NCI-H446 treated with DMSO at 0.1 percent for 48 hours (cell line): ENCODE measurements at regions not wholly inside any gene's neighbourhood (a gene's known extent, or its start where the extent isn't known, plus 50 kb on each side); places are given as distances from the start of the nearest gene placed in this dataset.
"Not testable (repeated sequence)": the region's sequence is repeated elsewhere in the genome, so short reads cannot be mapped to it uniquely, and the experiment has no call there.

Experiments
- DNase-seq: peaks from one replicate; lab custom pipeline; 2025; lab: John Stamatoyannopoulos, UW

GRCh38 chr1:148264374-148265276 lies 112.5 kb upstream of the NBPF11 start:
- no peak for DNase-seq

DNA sequence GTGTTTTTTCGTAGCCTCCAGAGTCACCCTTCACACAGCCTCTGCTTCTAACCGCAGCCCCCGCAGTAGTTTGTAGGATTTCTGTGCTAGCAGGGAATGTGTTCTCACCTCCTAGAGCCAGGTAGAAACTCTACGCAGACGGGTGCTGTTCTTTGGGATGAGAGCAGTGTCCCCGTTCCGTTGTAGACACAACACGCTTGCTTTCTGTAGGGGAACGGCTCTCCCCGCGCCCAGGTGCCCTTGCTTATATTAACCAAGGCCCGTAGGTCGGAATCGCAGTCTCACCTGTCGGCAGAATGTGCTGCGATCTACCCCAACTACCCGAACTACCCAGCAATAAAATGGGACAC lies 111.8 kb upstream of the NBPF11 start:
- no peak for DNase-seq

DNA sequence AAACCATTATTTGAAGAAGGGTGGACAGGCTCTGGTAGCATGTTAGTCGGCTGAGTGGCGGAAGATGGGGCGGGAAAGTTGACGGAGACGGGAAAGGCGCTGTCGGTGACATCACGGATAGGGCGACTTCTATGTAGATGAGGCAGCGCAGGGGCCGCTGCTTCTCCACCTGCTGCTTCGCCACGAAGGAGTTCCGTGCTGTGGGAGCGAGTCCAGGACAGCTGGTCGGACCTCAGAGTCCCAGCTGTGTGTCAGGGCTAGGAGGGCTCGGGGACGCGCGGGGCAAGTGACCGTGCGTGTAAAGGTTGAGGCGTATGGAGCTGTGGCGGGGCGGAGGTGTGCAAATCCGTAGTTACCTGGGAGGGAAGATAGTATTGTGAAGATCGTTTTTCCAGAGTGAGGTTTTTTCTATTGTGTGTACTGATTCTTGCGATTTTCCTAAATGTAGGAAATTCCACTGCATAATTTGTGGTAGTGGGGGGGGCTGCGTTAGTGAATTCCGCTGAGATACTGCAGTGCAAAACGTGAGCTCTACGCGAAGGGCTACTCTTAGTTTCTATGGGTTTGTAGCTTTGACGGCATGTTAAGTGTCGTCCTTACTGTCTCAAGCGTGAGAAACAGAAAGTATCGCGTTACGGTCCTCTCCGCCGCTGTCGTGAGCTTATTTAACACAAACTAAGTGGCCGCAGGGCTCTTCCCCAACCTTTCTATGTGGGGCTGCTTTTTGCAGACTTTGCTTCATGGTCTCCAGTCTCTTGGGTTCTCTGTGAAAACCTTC lies 111.2 kb upstream of the NBPF11 start:
- peak; percentile 46 for DNase-seq

DNA sequence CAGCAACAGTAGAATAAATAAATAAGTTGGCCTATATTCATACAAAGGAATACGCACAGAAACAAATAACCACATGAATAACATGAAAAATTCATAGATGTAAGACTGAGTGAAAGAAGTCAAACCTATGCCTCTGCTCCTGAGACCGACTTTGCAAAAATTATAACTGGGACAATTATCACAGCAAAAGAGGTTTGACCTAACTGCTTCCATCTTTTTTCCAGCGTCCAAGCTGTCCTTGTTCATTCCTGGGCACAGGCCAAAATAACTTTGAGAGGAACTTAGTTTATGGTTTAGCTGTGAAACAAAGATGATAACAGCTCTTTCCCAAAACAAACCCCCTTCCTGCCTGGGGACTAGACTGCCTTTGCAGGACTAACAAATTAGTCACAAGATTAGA lies 109.6 kb upstream of the NBPF11 start:
- not testable (repeated sequence) for DNase-seq

DNA sequence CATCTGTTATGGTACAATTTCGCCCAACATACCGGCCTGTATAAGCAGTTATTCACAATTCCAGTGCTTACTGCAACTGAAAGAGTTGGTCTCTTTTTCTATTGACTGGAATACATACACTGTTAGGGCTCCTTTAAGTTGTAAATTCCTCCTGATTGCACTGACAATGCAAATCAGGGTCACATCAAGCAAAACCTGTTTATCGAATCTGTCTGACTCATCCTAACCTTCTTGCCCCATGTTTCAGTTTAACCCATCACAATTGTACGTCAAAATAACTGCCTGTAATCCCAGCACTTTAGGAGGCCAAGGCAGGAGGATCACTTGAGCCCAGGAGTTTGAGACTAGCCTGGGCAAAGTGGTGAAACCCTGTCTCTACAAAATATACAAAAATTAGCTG lies 105.8 kb upstream of the NBPF11 start:
- not testable (repeated sequence) for DNase-seq

DNA sequence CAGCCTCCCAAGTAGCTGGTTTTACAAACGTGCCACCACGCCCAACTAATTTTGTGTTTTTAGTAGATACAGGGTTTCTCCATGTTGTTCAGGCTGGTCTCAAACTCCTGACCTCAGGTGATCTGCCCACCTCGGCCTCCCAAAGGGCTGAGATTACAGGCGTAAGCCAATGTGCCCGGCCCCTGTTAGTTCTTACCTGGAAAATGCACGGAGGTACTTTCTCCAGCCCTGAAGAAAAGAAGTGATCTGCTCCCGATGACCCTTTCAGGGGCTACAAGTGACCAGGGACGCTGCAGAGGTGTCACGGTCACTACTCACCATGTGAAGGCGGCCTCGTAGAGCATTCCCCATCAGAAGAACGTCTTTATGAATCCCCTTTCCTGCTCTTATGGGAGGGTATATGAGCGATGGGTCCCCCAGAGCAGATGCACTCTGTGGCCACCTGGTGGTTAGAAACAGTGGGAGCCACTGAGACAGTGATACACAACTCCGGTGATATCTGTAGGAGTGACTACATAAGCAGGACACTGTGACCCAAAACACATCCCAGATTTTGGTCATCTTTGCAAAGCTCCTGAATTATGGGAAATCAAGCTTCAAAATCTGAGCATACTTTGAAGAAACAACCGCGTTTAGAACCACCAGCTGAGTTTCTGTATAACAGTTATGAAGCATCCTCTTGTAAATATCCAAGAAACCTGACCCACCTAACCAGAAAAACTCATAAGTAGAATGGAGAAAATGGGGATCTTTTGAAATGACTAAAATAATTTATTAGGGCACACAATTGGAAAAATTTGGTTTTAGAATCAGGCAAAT lies 102.7 kb upstream of the NBPF11 start:
- peak; percentile 33 for DNase-seq

- DNase-seq: not testable (repeated sequence)
Measured at GRCh38 chr1:148253808-148254207, 101.7 kb upstream of the NBPF11 start.

- not testable (repeated sequence) for DNase-seq
Measured at GRCh38 chr1:148248798-148249197, 96.7 kb upstream of the NBPF11 start.

- not testable (repeated sequence) for DNase-seq
Measured at GRCh38 chr1:148246258-148246861, 94.3 kb upstream of the NBPF11 start.

GRCh38 chr1:148245843-148246242 lies 93.8 kb upstream of the NBPF11 start:
- DNase-seq: not testable (repeated sequence)

- not testable (repeated sequence) for DNase-seq
Measured at GRCh38 chr1:148245443-148245842, 93.4 kb upstream of the NBPF11 start.

DNA sequence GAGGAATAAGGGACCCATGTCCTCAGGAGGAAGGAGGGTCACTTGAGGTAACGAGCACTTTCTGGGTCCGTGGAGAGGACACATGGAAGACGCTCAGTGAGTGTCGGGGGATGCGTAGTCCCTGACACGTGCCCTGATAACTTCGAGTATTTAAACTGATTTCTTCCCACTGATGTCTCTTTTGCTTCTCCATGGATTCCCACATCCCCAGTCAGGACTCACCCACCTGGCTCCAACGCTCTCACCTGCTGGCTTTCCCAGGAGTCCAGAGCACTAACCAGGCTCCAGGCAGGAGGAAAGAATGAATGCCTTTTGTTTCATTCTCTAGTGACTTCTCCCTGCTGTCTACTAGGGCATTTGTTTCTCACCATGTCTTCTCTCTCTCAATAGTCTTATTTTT lies 81.2 kb upstream of the NBPF11 start:
- DNase-seq: not testable (repeated sequence)

GRCh38 chr1:148228846-148229245 lies 76.8 kb upstream of the NBPF11 start:
- not testable (repeated sequence) for DNase-seq

GRCh38 chr1:148222399-148223159 lies 70.5 kb upstream of the NBPF11 start:
- not testable (repeated sequence) for DNase-seq

GRCh38 chr1:148221593-148221992 lies 69.5 kb upstream of the NBPF11 start:
- not testable (repeated sequence) for DNase-seq

DNA sequence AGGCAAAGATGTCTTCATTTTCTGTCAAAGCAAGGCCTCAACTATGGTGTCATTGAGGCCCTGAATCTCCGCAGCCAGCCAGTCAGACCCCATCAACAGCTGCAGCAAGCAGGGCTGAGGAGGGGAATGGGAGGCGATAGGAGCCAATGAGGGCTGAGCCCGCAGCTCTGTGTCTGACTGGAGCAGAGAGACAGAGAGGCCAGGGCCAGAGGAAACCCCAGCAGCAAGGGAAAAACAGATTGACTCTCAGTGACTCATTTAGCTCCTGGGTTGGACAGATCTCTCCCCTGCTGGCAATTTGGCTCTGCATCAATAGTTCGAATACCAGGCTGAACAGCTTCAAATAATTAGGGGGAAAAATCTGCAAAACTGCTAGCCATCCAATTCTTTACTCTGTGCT lies 67.1 kb upstream of the NBPF11 start:
- DNase-seq: not testable (repeated sequence)

DNA sequence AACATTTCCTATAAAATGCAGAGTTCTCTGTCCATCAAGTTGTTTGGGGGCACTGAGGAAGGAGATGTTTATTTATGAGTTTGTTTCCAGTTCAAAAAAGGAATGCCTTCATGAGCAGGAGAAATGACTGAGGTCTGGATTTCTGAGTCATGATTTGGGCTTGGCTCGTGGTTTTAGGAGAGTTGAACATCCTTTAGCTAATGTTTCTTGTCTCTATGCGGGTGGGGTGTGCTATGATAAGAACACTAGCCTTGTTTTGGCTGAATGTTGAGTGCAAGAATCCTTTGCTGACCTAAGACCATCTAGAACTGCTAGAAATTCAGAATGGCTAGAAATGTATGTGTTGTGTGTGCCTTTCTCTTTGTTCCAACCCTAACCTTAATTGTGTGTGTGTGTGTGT lies 59.1 kb upstream of the NBPF11 start:
- not testable (repeated sequence) for DNase-seq

GRCh38 chr1:148210624-148211023 lies 58.5 kb upstream of the NBPF11 start:
- not testable (repeated sequence) for DNase-seq

DNA sequence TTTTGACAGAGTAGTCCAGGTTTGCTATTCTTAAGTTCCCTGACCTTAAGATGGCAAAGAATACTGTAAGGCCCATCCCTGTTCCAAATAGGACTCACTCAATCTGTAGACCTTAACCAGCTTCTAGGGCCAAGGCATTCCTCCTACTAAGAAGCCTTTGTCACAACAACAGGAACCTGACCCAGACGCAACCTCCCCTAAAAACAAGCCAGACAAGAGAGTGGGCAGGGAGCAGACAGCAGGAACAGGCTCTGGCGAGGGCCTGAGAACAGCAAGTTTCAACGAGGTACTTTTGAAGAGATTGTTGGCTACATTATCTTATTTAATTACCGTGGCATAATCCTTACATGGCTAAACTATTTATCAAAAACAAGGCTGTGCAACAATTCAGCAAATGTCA lies 58.1 kb upstream of the NBPF11 start:
- DNase-seq: not testable (repeated sequence)

DNA sequence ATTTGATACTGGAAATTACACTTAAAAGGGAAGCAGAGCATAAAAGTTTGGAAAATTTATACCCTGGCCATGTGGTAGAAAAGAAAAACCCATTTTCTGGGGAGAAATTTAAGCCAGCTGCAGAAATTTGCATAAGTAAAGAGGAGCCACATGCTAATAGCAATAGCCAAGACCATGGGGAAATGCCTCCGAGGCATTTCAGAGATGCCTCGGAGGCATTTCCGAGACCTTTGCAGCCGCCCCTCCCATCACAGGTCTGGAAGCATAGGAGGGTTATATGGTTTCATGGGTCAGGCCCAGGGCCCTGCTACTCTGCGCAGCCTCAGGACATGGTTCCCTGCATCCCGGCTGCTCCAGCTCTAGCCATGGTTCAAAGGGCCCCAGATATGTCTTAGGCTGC lies 49.9 kb upstream of the NBPF11 start:
- DNase-seq: not testable (repeated sequence)
